ENCODE measurements at regions not wholly inside any gene's neighbourhood (a gene's known extent, or its start where the extent isn't known, plus 50 kb on each side); places are given as distances from the start of the nearest gene placed in this dataset.

GRCh38 chr16:87127061-87127765 lies 190.0 kb downstream of the C16orf95 start:
- H3K4me3 ChIP-seq (ENCODE audit: insufficient read depth in 1 of 2, low read depth in 1 of 2, low read length in 2 of 2), result peak overlapping the region in 1 of 2 experiments; percentile 37
- no peak overlapping the region for H2AK5ac ChIP-seq (ENCODE audit: low read length, severe bottlenecking)
- H3K23ac ChIP-seq (ENCODE audit: low read length in 2 of 2), result no peak overlapping the region
- peak overlapping the region; percentile 13 for H3K4me2 ChIP-seq (ENCODE audit: low read length, poor library complexity, severe bottlenecking)
- H2BK12ac ChIP-seq (ENCODE audit: low read length in 2 of 2), result peak overlapping the region in 1 of 2 experiments; percentile 37
- peaks cover 40% of the 10 kb centered on the region for H3K4me1 ChIP-seq (ENCODE audit: control insufficient read depth, insufficient read depth, low read depth, low read length)
- H4K91ac ChIP-seq (ENCODE audit: low read length), result peak overlapping the region; percentile 45
- H3K27ac ChIP-seq (ENCODE audit: low read length, poor library complexity, severe bottlenecking), result peak overlapping the region; percentile 17
- H3K9ac ChIP-seq (ENCODE audit: low read length), result peak overlapping the region; percentile 53
- no peaks in the 10 kb centered on the region for H3K36me3 ChIP-seq (ENCODE audit: control insufficient read depth in 1 of 2, insufficient read depth in 2 of 2, low read depth in 1 of 2, low read length in 2 of 2)
- DNase-seq, result peak; percentile 58
- H3K14ac ChIP-seq (ENCODE audit: low read length in 2 of 2), result no peak overlapping the region
- H2AFZ ChIP-seq (ENCODE audit: low read depth, low read length), result no peak overlapping the region
- no peak overlapping the region for H2BK5ac ChIP-seq (ENCODE audit: low read depth, low read length, poor library complexity, severe bottlenecking)
- peaks cover 0 to 78% of the 10 kb centered on the region in 2 experiments for H3K27me3 ChIP-seq (ENCODE audit: control insufficient read depth in 1 of 2, insufficient read depth in 1 of 2, low read length in 2 of 2)
- peak overlapping the region; percentile 54 for H4K8ac ChIP-seq (ENCODE audit: low read length)
- H2BK120ac ChIP-seq (ENCODE audit: low read depth, low read length), result no peak overlapping the region
- no peak overlapping the region for H3K4ac ChIP-seq (ENCODE audit: low read depth in 1 of 2, low read length in 2 of 2)
- H3K9me3 ChIP-seq (ENCODE audit: control insufficient read depth, low read length), result peaks cover 11% of the 10 kb centered on the region
- WGBS, result 66% methylated on average over 23 of the region's 23 CpGs
- H3K18ac ChIP-seq (ENCODE audit: low read depth in 1 of 2, low read length in 2 of 2), result peak overlapping the region in 1 of 2 experiments; percentile 4
- H2BK15ac ChIP-seq (ENCODE audit: low read depth, poor library complexity, severe bottlenecking), result peak overlapping the region; percentile 20
- H3K79me1 ChIP-seq (replicated peaks; ENCODE audit: low read length, poor library complexity, severe bottlenecking), result no peaks in the 10 kb centered on the region

GRCh38 chr16:87127766-87128147 lies 189.4 kb downstream of the C16orf95 start:
- H4K8ac ChIP-seq (ENCODE audit: low read length), result no peak overlapping the region
- H3K4me2 ChIP-seq (ENCODE audit: low read length, poor library complexity, severe bottlenecking), result no peak overlapping the region
- no peak overlapping the region for H2AK5ac ChIP-seq (ENCODE audit: low read length, severe bottlenecking)
- H3K36me3 ChIP-seq (ENCODE audit: control insufficient read depth in 1 of 2, insufficient read depth in 2 of 2, low read depth in 1 of 2, low read length in 2 of 2), result no peaks in the 10 kb centered on the region
- H2BK5ac ChIP-seq (ENCODE audit: low read depth, low read length, poor library complexity, severe bottlenecking), result no peak overlapping the region
- H3K27ac ChIP-seq (ENCODE audit: low read length, poor library complexity, severe bottlenecking), result no peak overlapping the region
- peaks cover 11% of the 10 kb centered on the region for H3K9me3 ChIP-seq (ENCODE audit: control insufficient read depth, low read length)
- no peak overlapping the region for H2BK120ac ChIP-seq (ENCODE audit: low read depth, low read length)
- no peak overlapping the region for H3K9ac ChIP-seq (ENCODE audit: low read length)
- H3K4ac ChIP-seq (ENCODE audit: low read depth in 1 of 2, low read length in 2 of 2), result no peak overlapping the region
- no peak overlapping the region for H3K23ac ChIP-seq (ENCODE audit: low read length in 2 of 2)
- no peak for DNase-seq
- H3K18ac ChIP-seq (ENCODE audit: low read depth in 1 of 2, low read length in 2 of 2), result peak overlapping the region in 1 of 2 experiments; percentile 4
- peak overlapping the region in 1 of 2 experiments; percentile 37 for H2BK12ac ChIP-seq (ENCODE audit: low read length in 2 of 2)
- peaks cover 45% of the 10 kb centered on the region for H3K4me1 ChIP-seq (ENCODE audit: control insufficient read depth, insufficient read depth, low read depth, low read length)
- no peak overlapping the region for H2BK15ac ChIP-seq (ENCODE audit: low read depth, poor library complexity, severe bottlenecking)
- no peak overlapping the region for H3K4me3 ChIP-seq (ENCODE audit: insufficient read depth in 1 of 2, low read depth in 1 of 2, low read length in 2 of 2)
- H3K14ac ChIP-seq (ENCODE audit: low read length in 2 of 2), result no peak overlapping the region
- 96% methylated on average over 6 of the region's 6 CpGs for WGBS
- H3K27me3 ChIP-seq (ENCODE audit: control insufficient read depth in 1 of 2, insufficient read depth in 1 of 2, low read length in 2 of 2), result peaks cover 0 to 80% of the 10 kb centered on the region in 2 experiments
- H3K79me1 ChIP-seq (replicated peaks; ENCODE audit: low read length, poor library complexity, severe bottlenecking), result no peaks in the 10 kb centered on the region
- no peak overlapping the region for H2AFZ ChIP-seq (ENCODE audit: low read depth, low read length)
- H4K91ac ChIP-seq (ENCODE audit: low read length), result peak overlapping the region; percentile 2

- H2BK12ac ChIP-seq (ENCODE audit: low read length in 2 of 2), result no peak overlapping the region
- no peak overlapping the region for H2BK15ac ChIP-seq (ENCODE audit: low read depth, poor library complexity, severe bottlenecking)
- H3K14ac ChIP-seq (ENCODE audit: low read length in 2 of 2), result no peak overlapping the region
- H3K9ac ChIP-seq (ENCODE audit: low read length), result no peak overlapping the region
- DNase-seq, result peak; percentile 61
- no peak overlapping the region for H3K4me3 ChIP-seq (ENCODE audit: insufficient read depth in 1 of 2, low read depth in 1 of 2, low read length in 2 of 2)
- H3K23ac ChIP-seq (ENCODE audit: low read length in 2 of 2), result no peak overlapping the region
- H3K36me3 ChIP-seq (ENCODE audit: control insufficient read depth in 1 of 2, insufficient read depth in 2 of 2, low read depth in 1 of 2, low read length in 2 of 2), result no peaks in the 10 kb centered on the region
- peaks cover 0 to 90% of the 10 kb centered on the region in 2 experiments for H3K27me3 ChIP-seq (ENCODE audit: control insufficient read depth in 1 of 2, insufficient read depth in 1 of 2, low read length in 2 of 2)
- no peak overlapping the region for H4K8ac ChIP-seq (ENCODE audit: low read length)
- no peak overlapping the region for H3K4ac ChIP-seq (ENCODE audit: low read depth in 1 of 2, low read length in 2 of 2)
- no peak overlapping the region for H3K4me2 ChIP-seq (ENCODE audit: low read length, poor library complexity, severe bottlenecking)
- no peak overlapping the region for H2BK120ac ChIP-seq (ENCODE audit: low read depth, low read length)
- H4K91ac ChIP-seq (ENCODE audit: low read length), result no peak overlapping the region
- H2BK5ac ChIP-seq (ENCODE audit: low read depth, low read length, poor library complexity, severe bottlenecking), result no peak overlapping the region
- no peaks in the 10 kb centered on the region for H3K79me1 ChIP-seq (replicated peaks; ENCODE audit: low read length, poor library complexity, severe bottlenecking)
- WGBS, result 42% methylated on average over 3 of the region's 4 CpGs
- H2AK5ac ChIP-seq (ENCODE audit: low read length, severe bottlenecking), result no peak overlapping the region
- H3K27ac ChIP-seq (ENCODE audit: low read length, poor library complexity, severe bottlenecking), result peak overlapping the region; percentile 13
- peaks cover 41% of the 10 kb centered on the region for H3K4me1 ChIP-seq (ENCODE audit: control insufficient read depth, insufficient read depth, low read depth, low read length)
- no peak overlapping the region for H2AFZ ChIP-seq (ENCODE audit: low read depth, low read length)
- H3K18ac ChIP-seq (ENCODE audit: low read depth in 1 of 2, low read length in 2 of 2), result no peak overlapping the region
- H3K9me3 ChIP-seq (ENCODE audit: control insufficient read depth, low read length), result peaks cover 7% of the 10 kb centered on the region
Observed at GRCh38 chr16:87129771-87130170, 187.4 kb downstream of the C16orf95 start.

GRCh38 chr16:87131061-87131995 lies 185.9 kb downstream of the C16orf95 start:
- Histone ChIP-seq H3K36me3 (ENCODE audit: control insufficient read depth in 1 of 2, insufficient read depth in 2 of 2, low read depth in 1 of 2, low read length in 2 of 2) (no peaks in the 10 kb centered on the region), H3K27ac (ENCODE audit: low read length, poor library complexity, severe bottlenecking) (no peak overlapping the region), H3K4me1 (ENCODE audit: control insufficient read depth, insufficient read depth, low read depth, low read length) (peaks cover 38% of the 10 kb centered on the region), H2BK12ac (ENCODE audit: low read length in 2 of 2) (no peak overlapping the region), H2BK5ac (ENCODE audit: low read depth, low read length, poor library complexity, severe bottlenecking) (no peak overlapping the region), H4K8ac (ENCODE audit: low read length) (no peak overlapping the region), H3K4me3 (ENCODE audit: insufficient read depth in 1 of 2, low read depth in 1 of 2, low read length in 2 of 2) (no peak overlapping the region), H2BK120ac (ENCODE audit: low read depth, low read length) (no peak overlapping the region), H2AK5ac (ENCODE audit: low read length, severe bottlenecking) (peak overlapping the region; percentile 29), H3K79me1 (replicated peaks; ENCODE audit: low read length, poor library complexity, severe bottlenecking) (no peaks in the 10 kb centered on the region), H3K18ac (ENCODE audit: low read depth in 1 of 2, low read length in 2 of 2) (no peak overlapping the region), H2BK15ac (ENCODE audit: low read depth, poor library complexity, severe bottlenecking) (no peak overlapping the region), H3K9me3 (ENCODE audit: control insufficient read depth, low read length) (peaks cover 7% of the 10 kb centered on the region), H3K9ac (ENCODE audit: low read length) (no peak overlapping the region), H4K91ac (ENCODE audit: low read length) (no peak overlapping the region), H3K27me3 (ENCODE audit: control insufficient read depth in 1 of 2, insufficient read depth in 1 of 2, low read length in 2 of 2) (peaks cover 0 to 86% of the 10 kb centered on the region in 2 experiments), H3K4ac (ENCODE audit: low read depth in 1 of 2, low read length in 2 of 2) (no peak overlapping the region), H3K23ac (ENCODE audit: low read length in 2 of 2) (no peak overlapping the region), H3K4me2 (ENCODE audit: low read length, poor library complexity, severe bottlenecking) (no peak overlapping the region), H2AFZ (ENCODE audit: low read depth, low read length) (no peak overlapping the region), H3K14ac (ENCODE audit: low read length in 2 of 2) (no peak overlapping the region)
- 83% methylated on average over 16 of the region's 16 CpGs for WGBS
- DNase-seq, result no peak

Data from mesenchymal stem cell (in vitro differentiated cells and primary cell).